ENCODE measurements at regions not wholly inside any gene's neighbourhood (a gene's known extent, or its start where the extent isn't known, plus 50 kb on each side); places are given as distances from the start of the nearest gene placed in this dataset.
"Not testable (repeated sequence)": the region's sequence is repeated elsewhere in the genome, so short reads cannot be mapped to it uniquely, and the experiment has no call there.

DNA sequence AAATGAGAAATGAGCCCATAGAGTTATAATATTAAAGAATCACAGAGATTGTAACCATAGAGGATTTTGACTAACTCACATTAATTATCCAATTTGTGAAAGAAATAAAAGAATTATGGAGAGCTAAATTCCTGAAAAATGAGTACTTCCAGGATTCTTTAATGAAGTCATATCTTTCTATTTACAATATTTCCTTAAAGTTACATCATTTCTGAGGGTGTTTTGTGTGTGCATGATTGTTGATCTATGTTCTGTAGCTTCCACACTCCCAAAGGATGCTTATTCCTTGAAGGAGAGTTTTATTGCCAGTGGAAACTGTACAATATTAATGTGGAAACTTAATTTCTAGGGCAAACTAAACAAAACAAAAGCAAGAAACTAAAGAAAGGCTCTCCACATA lies 299.6 kb downstream of the MDFIC start:
- Histone ChIP-seq H3K4me3 (ENCODE audit: insufficient read depth, low read depth, low read length) (no peak overlapping the region), H3K9me3 (ENCODE audit: control insufficient read depth, low read length) (no peaks in the 10 kb centered on the region), H3K27ac (ENCODE audit: insufficient read depth, low read depth, low read length, poor library complexity, severe bottlenecking) (no peak overlapping the region), H3K27me3 (ENCODE audit: control insufficient read depth, insufficient read depth, low read length, poor library complexity, severe bottlenecking) (peaks cover 34% of the 10 kb centered on the region), H3K4me1 (ENCODE audit: control insufficient read depth, insufficient read depth, low read length) (no peaks in the 10 kb centered on the region), H3K36me3 (ENCODE audit: control insufficient read depth, insufficient read depth, low read length) (no peaks in the 10 kb centered on the region)

DNA sequence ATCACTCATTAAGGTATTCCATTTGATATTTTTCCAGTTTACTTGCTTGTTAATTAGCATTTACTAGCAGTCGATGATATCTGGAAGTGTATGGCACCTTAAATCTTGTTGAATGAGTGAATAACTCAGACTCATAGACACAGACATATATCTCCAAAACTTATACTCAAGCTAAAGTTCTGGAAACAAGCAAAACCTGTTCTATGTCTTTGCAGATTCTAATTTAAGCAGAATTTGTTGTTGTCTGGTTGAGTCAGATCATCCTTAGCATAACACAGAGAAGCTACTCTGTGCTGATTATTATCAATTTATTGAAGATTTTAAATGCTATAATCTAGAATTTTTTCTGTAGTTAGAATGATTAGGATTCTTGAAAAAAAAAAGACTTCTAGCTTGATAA lies 296.2 kb downstream of the MDFIC start:
- WGBS, 2 experiments, result 100% methylated on average over 1 of the region's 1 CpG; no CpG with 5 or more reads in 1 of the 2 experiments
- H3K27ac ChIP-seq (ENCODE audit: insufficient read depth, low read depth, low read length, poor library complexity, severe bottlenecking), result no peak overlapping the region
- no peaks in the 10 kb centered on the region for H3K4me1 ChIP-seq (ENCODE audit: control insufficient read depth, insufficient read depth, low read length)
- peaks cover 5% of the 10 kb centered on the region for H3K27me3 ChIP-seq (ENCODE audit: control insufficient read depth, insufficient read depth, low read length, poor library complexity, severe bottlenecking)
- H3K36me3 ChIP-seq (ENCODE audit: control insufficient read depth, insufficient read depth, low read length), result no peaks in the 10 kb centered on the region
- no peak overlapping the region for H3K4me3 ChIP-seq (ENCODE audit: insufficient read depth, low read depth, low read length)
- no peaks in the 10 kb centered on the region for H3K9me3 ChIP-seq (ENCODE audit: control insufficient read depth, low read length)

DNA sequence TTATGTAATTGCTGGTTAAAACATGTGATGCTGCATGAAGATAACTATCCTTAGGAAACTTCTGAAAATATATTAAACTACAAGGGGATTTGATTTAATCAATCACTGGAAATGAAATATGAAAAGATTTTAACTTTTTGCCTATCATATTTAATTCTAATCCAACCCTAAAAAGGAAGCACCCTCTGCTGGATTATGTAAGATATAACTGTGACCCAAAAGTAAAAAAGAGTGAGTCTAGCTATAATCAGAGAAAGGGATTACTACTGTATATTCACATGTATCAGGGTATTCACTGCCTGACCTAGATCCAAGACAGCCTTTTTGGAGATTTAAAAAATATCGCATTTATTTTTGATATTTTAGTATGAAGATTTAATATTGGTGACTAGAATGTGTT lies 295.5 kb downstream of the MDFIC start:
- Histone ChIP-seq H3K9me3 (ENCODE audit: control insufficient read depth, low read length) (no peaks in the 10 kb centered on the region), H3K4me3 (ENCODE audit: insufficient read depth, low read depth, low read length) (no peak overlapping the region), H3K36me3 (ENCODE audit: control insufficient read depth, insufficient read depth, low read length) (no peaks in the 10 kb centered on the region), H3K27me3 (ENCODE audit: control insufficient read depth, insufficient read depth, low read length, poor library complexity, severe bottlenecking) (no peaks in the 10 kb centered on the region), H3K4me1 (ENCODE audit: control insufficient read depth, insufficient read depth, low read length) (no peaks in the 10 kb centered on the region), H3K27ac (ENCODE audit: insufficient read depth, low read depth, low read length, poor library complexity, severe bottlenecking) (no peak overlapping the region)
- 50% methylated on average over 1 of the region's 1 CpG; no CpG with 5 or more reads in 1 of the 2 experiments for WGBS, 2 experiments

DNA sequence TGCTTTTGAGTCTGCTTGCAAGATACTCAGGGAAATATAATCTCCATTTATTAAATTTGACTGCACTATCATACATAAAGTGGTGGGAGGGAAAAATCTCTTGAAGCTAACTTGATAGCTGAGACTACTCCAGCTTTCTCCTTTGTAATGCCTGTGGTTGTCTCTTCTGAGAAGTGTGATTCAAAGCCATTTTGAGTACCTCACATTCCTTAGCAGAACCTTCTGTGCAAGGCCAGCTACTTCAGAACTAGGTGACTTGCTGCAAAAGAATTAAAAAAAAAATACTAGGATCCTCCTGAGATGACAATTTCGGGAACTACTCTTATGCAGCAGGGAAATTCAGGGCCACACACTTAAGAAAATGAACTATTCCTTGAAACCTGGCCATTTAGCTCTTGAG lies 294.8 kb downstream of the MDFIC start:
- no peak overlapping the region for H3K4me3 ChIP-seq (ENCODE audit: insufficient read depth, low read depth, low read length)
- no peak overlapping the region for H3K27ac ChIP-seq (ENCODE audit: insufficient read depth, low read depth, low read length, poor library complexity, severe bottlenecking)
- 86 to 94% methylated on average over 1 of the region's 1 CpG for WGBS, 2 experiments
- no peaks in the 10 kb centered on the region for H3K4me1 ChIP-seq (ENCODE audit: control insufficient read depth, insufficient read depth, low read length)
- no peaks in the 10 kb centered on the region for H3K9me3 ChIP-seq (ENCODE audit: control insufficient read depth, low read length)
- no peaks in the 10 kb centered on the region for H3K27me3 ChIP-seq (ENCODE audit: control insufficient read depth, insufficient read depth, low read length, poor library complexity, severe bottlenecking)
- H3K36me3 ChIP-seq (ENCODE audit: control insufficient read depth, insufficient read depth, low read length), result no peaks in the 10 kb centered on the region

DNA sequence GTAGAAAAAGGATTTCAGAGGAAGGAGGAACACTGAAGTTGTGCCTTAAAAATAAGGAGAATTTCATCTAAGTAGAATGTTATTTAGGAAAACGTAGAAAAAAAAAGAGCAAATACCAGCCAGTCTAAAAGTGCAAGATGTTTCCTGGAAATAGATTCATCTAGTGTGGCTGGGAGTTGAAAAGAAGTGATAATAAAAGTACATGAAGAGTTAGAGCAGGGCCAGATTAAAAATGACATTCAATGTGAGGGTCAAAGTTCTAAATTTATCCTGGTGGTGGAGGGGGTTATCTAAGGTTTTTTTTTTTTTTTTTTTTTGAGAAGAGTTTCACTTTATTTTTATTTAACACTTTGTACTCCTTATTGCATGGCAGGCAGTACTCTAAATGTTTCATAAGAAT lies 289.3 kb downstream of the MDFIC start:
- WGBS, 2 experiments, result 93 to 94% methylated on average over 1 of the region's 1 CpG
- Histone ChIP-seq H3K4me1 (ENCODE audit: control insufficient read depth, insufficient read depth, low read length) (no peaks in the 10 kb centered on the region), H3K27me3 (ENCODE audit: control insufficient read depth, insufficient read depth, low read length, poor library complexity, severe bottlenecking) (no peaks in the 10 kb centered on the region), H3K36me3 (ENCODE audit: control insufficient read depth, insufficient read depth, low read length) (no peaks in the 10 kb centered on the region), H3K27ac (ENCODE audit: insufficient read depth, low read depth, low read length, poor library complexity, severe bottlenecking) (no peak overlapping the region), H3K9me3 (ENCODE audit: control insufficient read depth, low read length) (no peaks in the 10 kb centered on the region), H3K4me3 (ENCODE audit: insufficient read depth, low read depth, low read length) (no peak overlapping the region)

DNA sequence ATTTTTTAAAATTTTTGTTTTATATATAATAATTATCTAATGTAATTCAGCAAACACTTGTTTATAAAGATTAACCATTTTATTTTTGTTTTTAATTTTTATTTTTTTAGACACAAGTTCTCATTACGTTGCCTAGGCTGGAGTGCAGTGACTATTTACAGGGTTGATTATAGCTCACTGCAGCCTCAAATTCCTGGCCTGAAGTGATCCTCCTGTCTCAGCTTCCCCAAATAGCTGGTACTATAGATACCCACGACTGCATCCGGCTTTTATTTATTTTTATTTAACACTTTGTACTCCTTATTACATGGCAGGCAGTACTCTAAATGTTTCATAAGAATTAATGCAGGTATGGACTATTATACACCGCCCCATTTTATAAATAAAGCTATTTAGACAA lies 288.7 kb downstream of the MDFIC start:
- 76 to 85% methylated on average over 2 to 3 of the region's 4 CpGs for WGBS, 2 experiments
- H3K27me3 ChIP-seq (ENCODE audit: control insufficient read depth, insufficient read depth, low read length, poor library complexity, severe bottlenecking), result no peaks in the 10 kb centered on the region
- H3K36me3 ChIP-seq (ENCODE audit: control insufficient read depth, insufficient read depth, low read length), result no peaks in the 10 kb centered on the region
- H3K9me3 ChIP-seq (ENCODE audit: control insufficient read depth, low read length), result no peaks in the 10 kb centered on the region
- H3K4me3 ChIP-seq (ENCODE audit: insufficient read depth, low read depth, low read length), result no peak overlapping the region
- H3K4me1 ChIP-seq (ENCODE audit: control insufficient read depth, insufficient read depth, low read length), result no peaks in the 10 kb centered on the region
- no peak overlapping the region for H3K27ac ChIP-seq (ENCODE audit: insufficient read depth, low read depth, low read length, poor library complexity, severe bottlenecking)

DNA sequence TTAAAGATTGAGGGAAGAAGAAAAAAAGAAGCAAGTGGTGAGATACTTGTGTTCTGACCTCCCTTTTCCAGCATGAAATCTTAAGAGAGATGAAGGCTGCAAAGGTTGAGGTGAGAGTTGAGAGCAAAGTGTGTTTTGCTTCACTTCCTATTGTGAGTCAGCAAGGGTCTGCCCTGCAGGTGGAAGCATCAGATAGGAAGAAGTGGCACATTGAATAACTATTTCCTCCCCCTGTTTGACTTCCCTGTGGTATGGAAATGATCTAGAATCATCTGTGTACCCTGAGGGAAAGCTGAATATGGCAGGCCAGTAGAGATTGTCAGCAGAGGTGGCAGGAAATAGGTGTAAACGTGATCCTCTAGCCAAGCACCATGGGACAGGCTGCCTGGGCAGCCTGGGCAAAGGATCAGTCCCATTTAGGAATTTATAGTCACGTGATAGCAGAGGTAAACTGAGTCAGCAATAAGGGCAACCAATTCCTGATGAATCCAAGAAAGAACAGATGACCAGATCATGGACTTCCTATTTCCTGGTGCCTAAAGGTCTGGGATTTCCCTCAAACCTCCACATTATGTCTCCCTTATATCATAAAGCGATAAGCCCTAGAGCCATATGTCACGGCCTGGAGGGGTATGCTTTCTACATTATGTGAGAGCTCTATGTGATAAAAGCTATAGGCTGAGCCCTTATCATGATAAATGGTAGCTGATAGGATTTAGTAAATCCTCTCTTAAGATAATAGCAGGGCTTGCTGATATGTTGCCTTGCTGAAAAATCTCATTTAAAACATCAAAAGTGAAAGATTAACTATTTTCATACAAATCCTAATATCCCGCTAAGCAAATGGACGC lies 287.0 kb downstream of the MDFIC start:
- Histone ChIP-seq H3K27ac (ENCODE audit: insufficient read depth, low read depth, low read length, poor library complexity, severe bottlenecking) (no peak overlapping the region), H3K4me1 (ENCODE audit: control insufficient read depth, insufficient read depth, low read length) (no peaks in the 10 kb centered on the region), H3K9me3 (ENCODE audit: control insufficient read depth, low read length) (no peaks in the 10 kb centered on the region), H3K27me3 (ENCODE audit: control insufficient read depth, insufficient read depth, low read length, poor library complexity, severe bottlenecking) (no peaks in the 10 kb centered on the region), H3K36me3 (ENCODE audit: control insufficient read depth, insufficient read depth, low read length) (no peaks in the 10 kb centered on the region), H3K4me3 (ENCODE audit: insufficient read depth, low read depth, low read length) (no peak overlapping the region)
- WGBS, 2 experiments, result 90% methylated on average over 4 of the region's 6 CpGs

DNA sequence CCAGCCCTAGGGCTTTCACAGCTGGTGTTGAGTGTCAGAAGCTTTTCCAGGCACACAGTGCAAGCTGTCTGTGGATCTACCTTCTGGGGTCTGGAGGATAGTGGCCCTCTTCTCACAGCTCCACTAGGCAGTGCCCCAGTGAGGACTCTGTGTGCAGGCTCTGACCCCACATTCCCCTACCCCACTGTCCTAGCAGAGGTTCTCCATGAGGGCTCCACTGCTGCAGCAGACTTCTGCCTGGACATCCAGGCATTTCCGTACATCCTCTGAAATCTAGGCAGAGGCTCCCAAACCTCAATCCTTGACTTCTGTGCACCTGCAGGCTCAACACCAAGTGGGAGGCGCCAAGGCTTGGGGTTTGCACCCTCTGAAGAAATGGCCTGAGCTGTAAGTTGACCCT lies 284.5 kb downstream of the MDFIC start:
- H3K9me3 ChIP-seq (ENCODE audit: control insufficient read depth, low read length); H3K4me3 ChIP-seq (ENCODE audit: insufficient read depth, low read depth, low read length); H3K27me3 ChIP-seq (ENCODE audit: control insufficient read depth, insufficient read depth, low read length, poor library complexity, severe bottlenecking); H3K4me1 ChIP-seq (ENCODE audit: control insufficient read depth, insufficient read depth, low read length); H3K36me3 ChIP-seq (ENCODE audit: control insufficient read depth, insufficient read depth, low read length); H3K27ac ChIP-seq (ENCODE audit: insufficient read depth, low read depth, low read length, poor library complexity, severe bottlenecking): not testable (repeated sequence)
- 63 to 69% methylated on average over 2 of the region's 2 CpGs for WGBS, 2 experiments

DNA sequence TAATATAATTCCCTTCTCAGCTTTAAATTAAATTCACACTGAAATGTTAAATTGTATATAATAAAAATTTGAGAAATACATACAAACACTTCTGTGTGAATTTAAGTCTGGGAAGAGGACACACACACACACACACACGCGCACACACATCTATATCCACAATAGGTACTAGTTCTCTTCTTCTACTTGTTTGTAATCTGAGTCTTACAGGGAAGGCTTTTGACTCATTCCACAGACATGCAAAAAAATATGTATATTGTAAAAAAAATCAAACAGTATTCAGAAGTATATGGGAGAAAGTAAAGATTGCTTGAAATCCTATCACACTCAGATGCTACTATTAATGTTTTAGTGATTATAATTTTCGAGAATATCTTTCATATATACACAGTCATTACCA lies 276.2 kb downstream of the MDFIC start:
- WGBS, 2 experiments, result 86 to 90% methylated on average over 2 to 3 of the region's 3 CpGs

DNA sequence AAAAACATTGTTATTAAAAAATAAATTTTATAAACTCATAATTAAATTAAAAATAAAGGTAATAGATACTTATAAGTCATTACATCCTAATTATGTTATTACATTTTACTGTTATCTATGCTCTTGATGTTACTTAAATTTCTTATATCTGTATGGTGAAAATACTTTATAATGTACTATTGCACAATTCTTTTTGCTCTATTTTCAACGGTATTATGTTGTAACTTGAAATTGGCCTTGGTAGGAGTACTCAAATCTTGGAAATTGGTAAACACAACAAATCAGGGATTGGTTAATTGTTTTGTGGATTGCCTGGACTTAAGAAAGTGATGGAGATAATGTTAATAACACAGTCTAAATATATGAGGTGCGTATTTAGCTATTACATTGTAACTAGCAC lies 273.3 kb downstream of the MDFIC start:
- no peaks in the 10 kb centered on the region for H3K4me1 ChIP-seq (ENCODE audit: control insufficient read depth, insufficient read depth, low read length)
- no peak overlapping the region for H3K4me3 ChIP-seq (ENCODE audit: insufficient read depth, low read depth, low read length)
- 91 to 95% methylated on average over 1 of the region's 2 CpGs for WGBS, 2 experiments
- H3K27ac ChIP-seq (ENCODE audit: insufficient read depth, low read depth, low read length, poor library complexity, severe bottlenecking), result no peak overlapping the region
- H3K36me3 ChIP-seq (ENCODE audit: control insufficient read depth, insufficient read depth, low read length), result no peaks in the 10 kb centered on the region
- H3K27me3 ChIP-seq (ENCODE audit: control insufficient read depth, insufficient read depth, low read length, poor library complexity, severe bottlenecking), result no peaks in the 10 kb centered on the region
- no peaks in the 10 kb centered on the region for H3K9me3 ChIP-seq (ENCODE audit: control insufficient read depth, low read length)

More for the DNA sequence above, 276.2 kb downstream of the MDFIC start:
- H3K27me3 ChIP-seq (ENCODE audit: control insufficient read depth, insufficient read depth, low read length, poor library complexity, severe bottlenecking), result no peaks in the 10 kb centered on the region
- no peaks in the 10 kb centered on the region for H3K4me1 ChIP-seq (ENCODE audit: control insufficient read depth, insufficient read depth, low read length)
- H3K27ac ChIP-seq (ENCODE audit: insufficient read depth, low read depth, low read length, poor library complexity, severe bottlenecking), result no peak overlapping the region
- no peaks in the 10 kb centered on the region for H3K36me3 ChIP-seq (ENCODE audit: control insufficient read depth, insufficient read depth, low read length)
- H3K9me3 ChIP-seq (ENCODE audit: control insufficient read depth, low read length), result no peaks in the 10 kb centered on the region
- no peak overlapping the region for H3K4me3 ChIP-seq (ENCODE audit: insufficient read depth, low read depth, low read length)

Measured in ectodermal cell (in vitro differentiated cells).